Renal cortical epithelial cell (primary cell): ENCODE measurements at regions not wholly inside any gene's neighbourhood (a gene's known extent, or its start where the extent isn't known, plus 50 kb on each side); places are given as distances from the start of the nearest gene placed in this dataset.
A peak's percentile ranks its signal among the peaks of the same experiment; 100 is the strongest.

ENCODE experiments used
- DNase-seq: peaks from one replicate; pipeline ENCODE4 v3.0.0-alpha.2; 2011; ENCODE audit warnings: low read depth

- no peak for DNase-seq
Measured at GRCh38 chr2:217749008-217749407, 253.8 kb downstream of the TNS1 start.

- DNase-seq: peak; percentile 41
Measured at GRCh38 chr2:217746808-217747207, 256.0 kb downstream of the TNS1 start.

- no peak for DNase-seq
Measured at GRCh38 chr2:217743966-217744761, 258.6 kb downstream of the TNS1 start.

- no peak for DNase-seq
Measured at GRCh38 chr2:217743407-217743806, 259.4 kb downstream of the TNS1 start.

DNA sequence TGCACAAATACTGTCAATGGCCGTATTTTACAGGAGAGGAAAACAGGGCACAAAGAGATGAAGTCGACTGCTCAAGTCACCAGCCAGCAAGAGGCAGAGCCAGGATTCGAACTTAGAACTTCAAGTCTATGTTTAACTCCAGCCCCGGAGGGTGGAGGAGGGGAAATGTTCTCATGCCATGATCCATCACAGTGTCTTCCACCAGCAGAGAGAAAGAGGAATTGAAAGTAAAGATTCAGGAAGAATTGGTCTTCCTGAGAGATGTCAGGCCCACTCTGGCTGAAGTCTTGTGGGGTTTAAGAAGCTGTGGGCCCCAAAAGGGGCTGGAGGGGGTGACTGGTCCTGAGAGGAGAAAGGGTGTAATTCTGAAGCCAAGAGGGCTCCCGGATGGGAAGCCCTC is 260.0 kb downstream of the TNS1 start:
- DNase-seq: no peak

- no peak for DNase-seq
Measured at GRCh38 chr2:217742276-217742675, 260.5 kb downstream of the TNS1 start.

- DNase-seq: no peak
Measured at GRCh38 chr2:217741381-217741955, 261.3 kb downstream of the TNS1 start.

GRCh38 chr2:217740756-217741155 is 262.0 kb downstream of the TNS1 start:
- DNase-seq: no peak

GRCh38 chr2:217740178-217740577 is 262.6 kb downstream of the TNS1 start:
- DNase-seq: no peak

DNA sequence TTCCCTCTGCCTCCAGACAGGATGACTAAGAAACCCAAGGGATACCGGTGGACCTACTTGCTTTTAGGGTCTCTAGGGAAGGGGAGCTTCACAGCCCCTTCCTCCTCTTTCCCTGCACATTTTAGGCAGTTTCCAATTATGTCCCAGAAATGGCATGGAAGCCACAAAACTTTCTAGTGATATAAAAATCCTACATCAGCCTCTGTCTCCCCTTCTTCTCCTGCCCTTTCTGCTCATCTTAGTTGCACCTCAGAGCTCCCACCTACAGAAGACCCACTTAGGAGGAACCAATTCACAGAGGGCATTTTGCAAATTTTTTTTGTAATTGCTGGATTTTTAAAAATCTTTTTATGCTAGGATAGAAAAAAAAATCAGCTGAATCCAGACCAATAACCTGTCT is 263.1 kb downstream of the TNS1 start:
- no peak for DNase-seq

- no peak for DNase-seq
Measured at GRCh38 chr2:217738061-217738460, 264.7 kb downstream of the TNS1 start.

- DNase-seq: peak; percentile 80
Measured at GRCh38 chr2:217736776-217737550, 265.8 kb downstream of the TNS1 start.

DNA sequence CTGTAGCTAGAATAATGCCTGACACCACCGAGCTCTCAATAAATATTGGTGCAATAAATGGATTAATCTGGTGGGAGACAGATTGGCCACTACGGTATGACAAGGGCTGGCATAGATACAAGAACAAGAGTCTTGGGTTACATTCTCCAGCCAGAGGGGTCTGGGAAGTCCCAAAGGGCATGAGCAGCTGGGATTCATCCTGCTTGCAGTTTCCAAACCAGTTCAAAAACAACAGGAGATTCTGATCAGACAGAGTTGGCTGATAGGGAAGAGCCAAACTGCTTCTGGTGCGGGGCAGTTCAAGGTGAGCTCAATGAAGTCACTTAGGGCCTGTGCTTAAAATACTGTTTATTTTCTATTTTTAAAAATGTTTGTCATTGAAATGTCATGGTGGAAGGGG is 266.9 kb downstream of the TNS1 start:
- DNase-seq: no peak

DNA sequence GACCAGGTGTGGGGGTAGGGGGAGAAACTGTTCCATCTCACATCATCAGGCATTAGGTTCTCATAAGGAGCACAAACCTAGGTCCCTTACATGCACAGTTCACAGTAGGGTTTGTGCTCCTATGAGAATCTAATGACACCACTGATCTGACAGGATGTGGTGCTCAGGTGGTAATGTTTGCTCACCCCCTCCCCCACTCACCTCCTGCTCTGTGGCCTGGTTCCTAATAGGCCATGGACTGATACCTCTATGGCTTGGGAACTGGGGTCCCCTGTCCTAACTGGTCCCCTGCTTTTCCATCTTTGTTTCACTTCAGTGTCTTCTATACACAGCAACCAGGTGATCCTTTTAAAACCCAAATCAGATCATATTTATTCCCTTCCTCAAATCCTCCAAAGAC is 267.8 kb downstream of the TNS1 start:
- DNase-seq: no peak

- DNase-seq: no peak
Measured at GRCh38 chr2:217733461-217733860, 269.3 kb downstream of the TNS1 start.

GRCh38 chr2:217732992-217733391 is 269.8 kb downstream of the TNS1 start:
- DNase-seq: no peak

DNA sequence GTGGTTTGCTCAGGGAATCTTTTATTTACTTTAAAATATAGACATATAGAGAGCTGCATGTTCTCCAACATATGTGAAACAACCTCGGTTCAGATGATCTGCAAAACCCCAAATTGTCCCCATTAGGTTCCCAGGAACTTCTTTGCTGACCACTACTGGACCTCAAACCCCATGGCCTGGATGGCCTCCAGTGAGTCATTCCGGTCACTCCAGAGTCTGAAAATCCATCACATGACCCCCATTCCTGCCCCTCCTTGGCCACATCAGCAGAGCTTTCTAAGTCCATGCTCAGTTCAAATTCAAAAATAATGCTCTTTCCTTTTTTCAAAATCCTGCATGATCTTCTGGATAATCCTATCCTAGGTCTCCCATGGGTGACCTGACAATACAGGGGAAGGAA is 271.0 kb downstream of the TNS1 start:
- peak; percentile 21 for DNase-seq

DNA sequence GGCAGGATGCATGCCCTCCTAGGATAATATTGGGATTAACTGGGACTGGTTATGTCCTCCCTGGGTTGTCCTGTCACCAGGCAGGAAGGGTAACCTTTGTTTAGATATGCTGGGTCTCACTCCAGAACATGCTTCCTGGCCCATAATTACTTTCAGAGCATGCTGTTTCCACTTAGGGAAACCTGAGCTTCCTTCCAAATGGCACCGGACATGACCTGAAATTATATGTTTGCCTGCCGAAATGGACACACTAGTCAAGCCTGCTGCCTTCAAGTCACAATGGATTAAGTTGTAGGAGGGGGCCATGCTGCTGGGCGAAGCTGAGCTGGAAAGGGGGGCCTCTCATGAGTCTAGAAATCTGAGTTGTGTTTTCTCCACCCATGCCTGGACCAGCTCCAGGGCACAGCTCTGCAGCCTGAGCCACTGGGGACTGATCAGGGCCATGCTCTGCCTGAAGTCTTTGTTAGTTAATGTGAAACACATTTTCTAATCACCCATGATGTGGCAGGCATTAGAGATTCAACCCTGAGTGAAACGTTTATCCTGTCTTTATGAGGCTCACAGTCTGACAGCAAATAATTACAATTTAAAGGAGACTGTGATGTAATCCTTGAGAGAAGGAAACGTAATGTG is 273.3 kb downstream of the TNS1 start:
- peak; percentile 6 for DNase-seq

GRCh38 chr2:217727801-217728200 is 275.0 kb downstream of the TNS1 start:
- no peak for DNase-seq

DNA sequence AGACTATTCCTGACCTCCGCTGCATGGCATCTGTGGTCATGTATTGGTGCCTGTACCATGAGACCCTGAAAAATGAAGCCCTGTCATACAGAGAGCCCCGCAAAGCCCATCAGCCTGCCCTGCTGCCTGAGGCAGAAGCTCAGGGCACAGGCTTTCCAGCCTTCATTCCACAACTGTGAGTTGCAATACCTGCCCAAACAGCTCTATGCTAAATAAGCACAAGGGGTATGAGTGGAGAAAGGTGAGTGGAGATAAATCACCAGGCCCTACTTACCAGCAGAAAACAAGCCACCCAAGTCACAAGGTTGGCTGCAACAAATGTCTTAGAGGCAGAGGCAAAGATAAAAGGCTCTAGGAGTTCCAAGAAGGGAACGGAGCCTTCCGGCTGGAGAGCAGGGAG is 277.4 kb downstream of the TNS1 start:
- no peak for DNase-seq

DNA sequence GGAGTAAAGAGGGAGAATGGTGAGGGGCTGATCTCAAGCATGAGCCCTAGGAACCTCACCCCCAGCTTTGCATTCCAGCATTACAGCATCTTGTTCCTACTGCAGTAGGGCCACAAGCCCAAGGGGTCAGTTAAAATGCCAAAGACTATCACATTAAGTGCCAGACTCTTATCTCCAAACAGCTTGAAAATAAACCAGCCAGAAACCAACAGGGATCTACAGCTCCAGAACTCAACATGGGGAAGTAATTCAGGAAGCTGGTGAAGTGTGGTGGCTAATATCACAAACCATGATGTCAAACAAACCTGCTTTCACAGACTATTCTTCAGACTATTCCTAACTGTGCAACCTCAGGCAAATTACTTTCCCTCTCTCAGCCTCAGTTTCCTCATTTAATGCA is 278.3 kb downstream of the TNS1 start:
- DNase-seq: no peak

DNA sequence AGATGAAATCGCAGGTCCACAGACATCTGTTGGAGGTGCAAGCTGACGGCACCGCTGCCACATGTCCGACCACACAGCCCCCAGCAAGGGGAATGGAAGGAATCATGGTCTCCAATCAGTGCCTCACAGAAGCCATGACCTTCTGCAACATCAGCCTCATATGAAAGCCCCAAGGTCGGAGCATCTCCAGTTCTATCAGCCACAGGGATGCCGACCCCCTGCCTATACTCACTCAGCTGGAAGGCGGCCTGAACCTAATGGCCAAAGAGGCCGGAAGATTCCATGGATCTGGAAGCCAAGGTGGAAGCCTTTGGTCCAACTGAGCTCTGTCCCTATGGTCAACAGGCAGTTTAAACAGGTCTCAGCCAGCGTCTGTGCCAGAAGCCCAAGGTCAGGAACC is 278.8 kb downstream of the TNS1 start:
- no peak for DNase-seq
